ENCODE measurements at regions not wholly inside any gene's neighbourhood (a gene's known extent, or its start where the extent isn't known, plus 50 kb on each side); places are given as distances from the start of the nearest gene placed in this dataset.

- no peaks in the 10 kb centered on the region for H3K9me3 ChIP-seq (ENCODE audit: control insufficient read depth, insufficient read depth, low read length)
- no peak overlapping the region for H3K4me3 ChIP-seq (ENCODE audit: low read depth, low read length)
- H3K27ac ChIP-seq (ENCODE audit: low read depth, low read length) = no peak overlapping the region
- peaks cover 18% of the 10 kb centered on the region for H3K4me1 ChIP-seq (ENCODE audit: control insufficient read depth, insufficient read depth, low read length)
- no peak overlapping the region for H3K9ac ChIP-seq (ENCODE audit: low read depth, low read length)
- H3K27me3 ChIP-seq (ENCODE audit: control insufficient read depth, insufficient read depth, low read length) = no peaks in the 10 kb centered on the region
- H3K36me3 ChIP-seq (ENCODE audit: control insufficient read depth, insufficient read depth, low read length) = no peaks in the 10 kb centered on the region
Observed at GRCh38 chr6:135581211-135581610, 83.7 kb upstream of the AHI1 start.

GRCh38 chr6:135583256-135583761 is 85.8 kb upstream of the AHI1 start:
- H3K9ac ChIP-seq (ENCODE audit: low read depth, low read length) = no peak overlapping the region
- no peaks in the 10 kb centered on the region for H3K27me3 ChIP-seq (ENCODE audit: control insufficient read depth, insufficient read depth, low read length)
- no peak overlapping the region for H3K4me3 ChIP-seq (ENCODE audit: low read depth, low read length)
- 0 out of 2 replicates have a peak, but pooled peaks cover 3% of the 10 kb centered on the region for H3K9me3 ChIP-seq (ENCODE audit: control insufficient read depth, insufficient read depth, low read length)
- H3K4me1 ChIP-seq (ENCODE audit: control insufficient read depth, insufficient read depth, low read length) = peaks cover 13% of the 10 kb centered on the region
- H3K27ac ChIP-seq (ENCODE audit: low read depth, low read length) = no peak overlapping the region
- H3K36me3 ChIP-seq (ENCODE audit: control insufficient read depth, insufficient read depth, low read length) = no peaks in the 10 kb centered on the region

GRCh38 chr6:135586388-135586787 is 88.8 kb upstream of the AHI1 start:
- Histone ChIP-seq H3K27ac (ENCODE audit: low read depth, low read length) (no peak overlapping the region), H3K4me3 (ENCODE audit: low read depth, low read length) (no peak overlapping the region), H3K27me3 (ENCODE audit: control insufficient read depth, insufficient read depth, low read length) (no peaks in the 10 kb centered on the region), H3K9me3 (ENCODE audit: control insufficient read depth, insufficient read depth, low read length) (0 out of 2 replicates have a peak, but pooled peaks cover 3% of the 10 kb centered on the region), H3K9ac (ENCODE audit: low read depth, low read length) (no peak overlapping the region), H3K4me1 (ENCODE audit: control insufficient read depth, insufficient read depth, low read length) (peaks cover 5% of the 10 kb centered on the region), H3K36me3 (ENCODE audit: control insufficient read depth, insufficient read depth, low read length) (no peaks in the 10 kb centered on the region)

GRCh38 chr6:135586844-135587243 is 89.3 kb upstream of the AHI1 start:
- Histone ChIP-seq H3K27ac (ENCODE audit: low read depth, low read length) (no peak overlapping the region), H3K27me3 (ENCODE audit: control insufficient read depth, insufficient read depth, low read length) (no peaks in the 10 kb centered on the region), H3K4me1 (ENCODE audit: control insufficient read depth, insufficient read depth, low read length) (0 out of 2 replicates have a peak, but pooled peaks cover under 1% of the 10 kb centered on the region), H3K9ac (ENCODE audit: low read depth, low read length) (no peak overlapping the region), H3K4me3 (ENCODE audit: low read depth, low read length) (no peak overlapping the region), H3K36me3 (ENCODE audit: control insufficient read depth, insufficient read depth, low read length) (no peaks in the 10 kb centered on the region), H3K9me3 (ENCODE audit: control insufficient read depth, insufficient read depth, low read length) (0 out of 2 replicates have a peak, but pooled peaks cover 3% of the 10 kb centered on the region)

- no peak overlapping the region for H3K4me3 ChIP-seq (ENCODE audit: low read depth, low read length)
- H3K9me3 ChIP-seq (ENCODE audit: control insufficient read depth, insufficient read depth, low read length) = 0 out of 2 replicates have a peak, but pooled peaks cover 3% of the 10 kb centered on the region
- H3K9ac ChIP-seq (ENCODE audit: low read depth, low read length) = no peak overlapping the region
- H3K27ac ChIP-seq (ENCODE audit: low read depth, low read length) = no peak overlapping the region
- H3K4me1 ChIP-seq (ENCODE audit: control insufficient read depth, insufficient read depth, low read length) = no peaks in the 10 kb centered on the region
- no peaks in the 10 kb centered on the region for H3K27me3 ChIP-seq (ENCODE audit: control insufficient read depth, insufficient read depth, low read length)
- H3K36me3 ChIP-seq (ENCODE audit: control insufficient read depth, insufficient read depth, low read length) = no peaks in the 10 kb centered on the region
Observed at GRCh38 chr6:135592276-135592675, 94.7 kb upstream of the AHI1 start.

GRCh38 chr6:135594000-135594399 is 96.5 kb upstream of the AHI1 start:
- Histone ChIP-seq H3K9me3 (ENCODE audit: control insufficient read depth, insufficient read depth, low read length) (no peaks in the 10 kb centered on the region), H3K4me1 (ENCODE audit: control insufficient read depth, insufficient read depth, low read length) (no peaks in the 10 kb centered on the region), H3K27ac (ENCODE audit: low read depth, low read length) (no peak overlapping the region), H3K27me3 (ENCODE audit: control insufficient read depth, insufficient read depth, low read length) (no peaks in the 10 kb centered on the region), H3K4me3 (ENCODE audit: low read depth, low read length) (no peak overlapping the region), H3K36me3 (ENCODE audit: control insufficient read depth, insufficient read depth, low read length) (no peaks in the 10 kb centered on the region), H3K9ac (ENCODE audit: low read depth, low read length) (no peak overlapping the region)

GRCh38 chr6:135600086-135600702 is 102.7 kb upstream of the AHI1 start:
- Histone ChIP-seq H3K27me3 (ENCODE audit: control insufficient read depth, insufficient read depth, low read length) (no peaks in the 10 kb centered on the region), H3K4me3 (ENCODE audit: low read depth, low read length) (no peak overlapping the region), H3K9me3 (ENCODE audit: control insufficient read depth, insufficient read depth, low read length) (no peaks in the 10 kb centered on the region; the same call in 1 of the 2 replicates), H3K9ac (ENCODE audit: low read depth, low read length) (no peak overlapping the region), H3K4me1 (ENCODE audit: control insufficient read depth, insufficient read depth, low read length) (no peaks in the 10 kb centered on the region), H3K27ac (ENCODE audit: low read depth, low read length) (no peak overlapping the region), H3K36me3 (ENCODE audit: control insufficient read depth, insufficient read depth, low read length) (no peaks in the 10 kb centered on the region)

GRCh38 chr6:135600931-135601330 is 103.4 kb upstream of the AHI1 start:
- Histone ChIP-seq H3K36me3 (ENCODE audit: control insufficient read depth, insufficient read depth, low read length) (no peaks in the 10 kb centered on the region), H3K27me3 (ENCODE audit: control insufficient read depth, insufficient read depth, low read length) (no peaks in the 10 kb centered on the region), H3K9ac (ENCODE audit: low read depth, low read length) (no peak overlapping the region), H3K4me1 (ENCODE audit: control insufficient read depth, insufficient read depth, low read length) (no peaks in the 10 kb centered on the region), H3K4me3 (ENCODE audit: low read depth, low read length) (no peak overlapping the region), H3K27ac (ENCODE audit: low read depth, low read length) (no peak overlapping the region), H3K9me3 (ENCODE audit: control insufficient read depth, insufficient read depth, low read length) (no peaks in the 10 kb centered on the region; the same call in 1 of the 2 replicates)

GRCh38 chr6:135601857-135602256 is 104.3 kb upstream of the AHI1 start:
- Histone ChIP-seq H3K4me1 (ENCODE audit: control insufficient read depth, insufficient read depth, low read length) (no peaks in the 10 kb centered on the region), H3K9ac (ENCODE audit: low read depth, low read length) (no peak overlapping the region), H3K27ac (ENCODE audit: low read depth, low read length) (no peak overlapping the region), H3K4me3 (ENCODE audit: low read depth, low read length) (no peak overlapping the region), H3K36me3 (ENCODE audit: control insufficient read depth, insufficient read depth, low read length) (no peaks in the 10 kb centered on the region), H3K9me3 (ENCODE audit: control insufficient read depth, insufficient read depth, low read length) (no peaks in the 10 kb centered on the region; the same call in 1 of the 2 replicates), H3K27me3 (ENCODE audit: control insufficient read depth, insufficient read depth, low read length) (no peaks in the 10 kb centered on the region)

GRCh38 chr6:135603249-135603648 is 105.7 kb upstream of the AHI1 start:
- Histone ChIP-seq H3K27me3 (ENCODE audit: control insufficient read depth, insufficient read depth, low read length) (no peaks in the 10 kb centered on the region), H3K27ac (ENCODE audit: low read depth, low read length) (no peak overlapping the region), H3K9me3 (ENCODE audit: control insufficient read depth, insufficient read depth, low read length) (no peaks in the 10 kb centered on the region; the same call in 1 of the 2 replicates), H3K36me3 (ENCODE audit: control insufficient read depth, insufficient read depth, low read length) (no peaks in the 10 kb centered on the region), H3K4me3 (ENCODE audit: low read depth, low read length) (no peak overlapping the region), H3K9ac (ENCODE audit: low read depth, low read length) (no peak overlapping the region), H3K4me1 (ENCODE audit: control insufficient read depth, insufficient read depth, low read length) (no peaks in the 10 kb centered on the region)

GRCh38 chr6:135604035-135604860 is 106.7 kb upstream of the AHI1 start:
- no peaks in the 10 kb centered on the region for H3K36me3 ChIP-seq (ENCODE audit: control insufficient read depth, insufficient read depth, low read length)
- no peak overlapping the region for H3K9ac ChIP-seq (ENCODE audit: low read depth, low read length)
- H3K4me1 ChIP-seq (ENCODE audit: control insufficient read depth, insufficient read depth, low read length) = no peaks in the 10 kb centered on the region
- no peak overlapping the region for H3K4me3 ChIP-seq (ENCODE audit: low read depth, low read length)
- no peak overlapping the region for H3K27ac ChIP-seq (ENCODE audit: low read depth, low read length)
- no peaks in the 10 kb centered on the region; the same call in 1 of the 2 replicates for H3K9me3 ChIP-seq (ENCODE audit: control insufficient read depth, insufficient read depth, low read length)
- no peaks in the 10 kb centered on the region for H3K27me3 ChIP-seq (ENCODE audit: control insufficient read depth, insufficient read depth, low read length)

Measured in HUES48 (cell line).